Coronary artery (tissue), 2 donors: ENCODE measurements at regions not wholly inside any gene's neighbourhood (a gene's known extent, or its start where the extent isn't known, plus 50 kb on each side); places are given as distances from the start of the nearest gene placed in this dataset.
"Not testable (repeated sequence)": the region's sequence is repeated elsewhere in the genome, so short reads cannot be mapped to it uniquely, and the experiment has no call there.

Source experiments
- DNase-seq: peaks from one replicate; pipeline ENCODE4 v3.0.0-alpha.2; 2017; ENCODE audit warnings: low spot score
- H3K27ac ChIP-seq, 2 donors: fragments of 200-600 bp; sonication (generic); one replicate each; pipeline ENCODE4 v1.5.1; 2016 to 2019
- H3K4me3 ChIP-seq: fragments of 200-600 bp; sonication (generic); 2 replicates; pipeline ENCODE4 v1.5.1; 2016; ENCODE audit warnings: mild to moderate bottlenecking, moderate library complexity
- TF ChIP-seq, protein P1 (sequence below): fragments of 200-600 bp; sonication (generic); IDR thresholded peaks from one replicate; pipeline ENCODE4 v1.5.1; 2019; ENCODE audit warnings: antibody characterized with exemption

GRCh38 chr4:114043116-114043515, 63.7 kb upstream of the ARSJ start:
- DNase-seq, result no peak
- TF ChIP-seq, protein P1, sequence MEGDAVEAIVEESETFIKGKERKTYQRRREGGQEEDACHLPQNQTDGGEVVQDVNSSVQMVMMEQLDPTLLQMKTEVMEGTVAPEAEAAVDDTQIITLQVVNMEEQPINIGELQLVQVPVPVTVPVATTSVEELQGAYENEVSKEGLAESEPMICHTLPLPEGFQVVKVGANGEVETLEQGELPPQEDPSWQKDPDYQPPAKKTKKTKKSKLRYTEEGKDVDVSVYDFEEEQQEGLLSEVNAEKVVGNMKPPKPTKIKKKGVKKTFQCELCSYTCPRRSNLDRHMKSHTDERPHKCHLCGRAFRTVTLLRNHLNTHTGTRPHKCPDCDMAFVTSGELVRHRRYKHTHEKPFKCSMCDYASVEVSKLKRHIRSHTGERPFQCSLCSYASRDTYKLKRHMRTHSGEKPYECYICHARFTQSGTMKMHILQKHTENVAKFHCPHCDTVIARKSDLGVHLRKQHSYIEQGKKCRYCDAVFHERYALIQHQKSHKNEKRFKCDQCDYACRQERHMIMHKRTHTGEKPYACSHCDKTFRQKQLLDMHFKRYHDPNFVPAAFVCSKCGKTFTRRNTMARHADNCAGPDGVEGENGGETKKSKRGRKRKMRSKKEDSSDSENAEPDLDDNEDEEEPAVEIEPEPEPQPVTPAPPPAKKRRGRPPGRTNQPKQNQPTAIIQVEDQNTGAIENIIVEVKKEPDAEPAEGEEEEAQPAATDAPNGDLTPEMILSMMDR, result no peak
- H3K4me3 ChIP-seq, result no peak overlapping the region
- H3K27ac ChIP-seq, result no peak overlapping the region

DNA sequence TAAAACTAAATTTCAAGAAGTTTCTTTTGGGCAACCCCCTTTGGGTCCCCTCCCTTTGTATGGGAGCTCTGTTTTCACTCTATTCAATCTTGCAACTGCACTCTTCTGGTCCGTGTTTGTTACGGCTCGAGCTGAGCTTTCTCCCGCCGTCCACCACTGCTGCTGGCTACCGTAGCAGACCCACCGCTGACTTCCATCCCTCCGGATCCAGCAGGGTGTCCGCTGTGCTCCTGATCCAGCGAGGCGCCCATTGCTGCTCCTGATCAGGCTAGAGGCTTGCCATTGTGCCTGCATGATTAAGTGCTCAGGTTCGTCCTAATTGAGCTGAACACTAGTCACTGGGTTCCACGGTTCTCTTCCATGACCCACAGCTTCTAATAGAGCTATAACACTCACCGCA, 64.9 kb upstream of the ARSJ start:
- H3K27ac ChIP-seq, DNase-seq, H3K4me3 ChIP-seq: not testable (repeated sequence)

- TF ChIP-seq, protein P1, result no peak
- no peak for DNase-seq
- no peak overlapping the region for H3K27ac ChIP-seq
- no peak overlapping the region for H3K4me3 ChIP-seq
Observed at GRCh38 chr4:114046331-114046730, 66.9 kb upstream of the ARSJ start.

DNA sequence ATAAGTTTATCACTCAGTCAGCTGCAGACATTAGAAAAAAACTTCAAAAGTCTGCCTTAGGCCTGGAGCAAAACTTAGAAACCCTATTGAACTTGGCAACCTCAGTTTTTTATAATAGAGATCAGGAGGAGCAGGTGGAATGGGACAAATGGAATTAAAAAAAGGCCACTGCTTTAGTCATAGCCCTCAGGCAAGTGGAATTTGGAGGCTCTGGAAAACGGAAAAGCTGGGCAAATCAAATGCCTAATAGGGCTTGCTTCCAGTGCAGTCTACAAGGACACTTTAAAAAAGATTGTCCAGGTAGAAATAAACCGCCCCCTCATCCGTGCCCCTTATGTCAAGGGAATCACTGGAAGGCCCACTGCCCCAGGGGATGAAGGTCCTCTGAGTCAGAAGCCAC, 68.7 kb upstream of the ARSJ start:
- not testable (repeated sequence) for H3K27ac ChIP-seq, H3K4me3 ChIP-seq, DNase-seq

GRCh38 chr4:114052227-114052626, 72.8 kb upstream of the ARSJ start:
- TF ChIP-seq, protein P1, result no peak
- H3K27ac ChIP-seq, result no peak overlapping the region
- no peak for DNase-seq
- no peak overlapping the region for H3K4me3 ChIP-seq

GRCh38 chr4:114056599-114056998, 77.2 kb upstream of the ARSJ start:
- DNase-seq, result no peak
- Histone ChIP-seq H3K4me3 (no peak overlapping the region), H3K27ac (no peak overlapping the region)
- TF ChIP-seq, protein P1, result no peak

GRCh38 chr4:114057746-114058145, 78.3 kb upstream of the ARSJ start:
- DNase-seq, result no peak
- Histone ChIP-seq H3K4me3 (no peak overlapping the region), H3K27ac (no peak overlapping the region)
- TF ChIP-seq, protein P1, result no peak

- Histone ChIP-seq H3K27ac (no peak overlapping the region), H3K4me3 (no peak overlapping the region)
- TF ChIP-seq, protein P1, result no peak
- no peak for DNase-seq
Observed at GRCh38 chr4:114062499-114062898, 83.1 kb upstream of the ARSJ start.
